ENCODE measurements at regions not wholly inside any gene's neighbourhood (a gene's known extent, or its start where the extent isn't known, plus 50 kb on each side); places are given as distances from the start of the nearest gene placed in this dataset.

- H3K27ac ChIP-seq = no peak overlapping the region
- TF ChIP-seq, protein P1, sequence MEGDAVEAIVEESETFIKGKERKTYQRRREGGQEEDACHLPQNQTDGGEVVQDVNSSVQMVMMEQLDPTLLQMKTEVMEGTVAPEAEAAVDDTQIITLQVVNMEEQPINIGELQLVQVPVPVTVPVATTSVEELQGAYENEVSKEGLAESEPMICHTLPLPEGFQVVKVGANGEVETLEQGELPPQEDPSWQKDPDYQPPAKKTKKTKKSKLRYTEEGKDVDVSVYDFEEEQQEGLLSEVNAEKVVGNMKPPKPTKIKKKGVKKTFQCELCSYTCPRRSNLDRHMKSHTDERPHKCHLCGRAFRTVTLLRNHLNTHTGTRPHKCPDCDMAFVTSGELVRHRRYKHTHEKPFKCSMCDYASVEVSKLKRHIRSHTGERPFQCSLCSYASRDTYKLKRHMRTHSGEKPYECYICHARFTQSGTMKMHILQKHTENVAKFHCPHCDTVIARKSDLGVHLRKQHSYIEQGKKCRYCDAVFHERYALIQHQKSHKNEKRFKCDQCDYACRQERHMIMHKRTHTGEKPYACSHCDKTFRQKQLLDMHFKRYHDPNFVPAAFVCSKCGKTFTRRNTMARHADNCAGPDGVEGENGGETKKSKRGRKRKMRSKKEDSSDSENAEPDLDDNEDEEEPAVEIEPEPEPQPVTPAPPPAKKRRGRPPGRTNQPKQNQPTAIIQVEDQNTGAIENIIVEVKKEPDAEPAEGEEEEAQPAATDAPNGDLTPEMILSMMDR (IDR thresholded peaks at IDR 0.05) = no peak
- no peaks in the 10 kb centered on the region for H3K36me3 ChIP-seq
- ATAC-seq (no peak), DNase-seq (no peak)
- intact Hi-C loops (cut with DNase I) = no loop called here
- H3K4me3 ChIP-seq = no peak overlapping the region
- no peaks in the 10 kb centered on the region for H3K27me3 ChIP-seq
- no peaks in the 10 kb centered on the region for H3K4me1 ChIP-seq
- H3K9me3 ChIP-seq = no peaks in the 10 kb centered on the region
Observed at GRCh38 chr4:178811356-178811755, 1369.1 kb upstream of the AGA start.

DNA sequence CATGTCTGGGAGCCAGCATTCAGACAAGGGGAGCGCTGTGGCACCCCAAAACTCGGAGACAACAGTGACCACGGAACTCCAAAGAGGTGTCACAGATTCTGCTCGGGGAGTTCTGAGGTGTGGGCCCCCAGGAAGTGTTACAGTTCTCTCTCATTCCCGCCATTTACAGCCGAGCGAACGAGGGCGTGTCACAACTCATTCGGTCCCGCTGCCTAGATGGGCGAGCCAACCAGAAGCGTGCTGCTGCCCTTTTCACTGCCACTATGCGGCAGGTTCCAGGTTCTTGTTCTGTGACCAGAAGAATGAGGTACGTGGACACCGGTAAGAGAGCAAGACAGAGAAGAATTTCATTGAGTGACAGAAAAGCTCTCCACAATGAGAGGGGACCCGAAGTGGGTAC is 1370.6 kb upstream of the AGA start:
- H3K9me3 ChIP-seq = no peaks in the 10 kb centered on the region
- DNase-seq = no peak
- H3K4me1 ChIP-seq = no peaks in the 10 kb centered on the region
- H3K27me3 ChIP-seq = no peaks in the 10 kb centered on the region
- TF ChIP-seq, protein P1 (IDR thresholded peaks at IDR 0.05) = no peak
- H3K4me3 ChIP-seq = no peak overlapping the region
- H3K36me3 ChIP-seq = no peaks in the 10 kb centered on the region
- H3K27ac ChIP-seq = no peak overlapping the region
- intact Hi-C loops (cut with DNase I) = no loop called here
- ATAC-seq = no peak

DNA sequence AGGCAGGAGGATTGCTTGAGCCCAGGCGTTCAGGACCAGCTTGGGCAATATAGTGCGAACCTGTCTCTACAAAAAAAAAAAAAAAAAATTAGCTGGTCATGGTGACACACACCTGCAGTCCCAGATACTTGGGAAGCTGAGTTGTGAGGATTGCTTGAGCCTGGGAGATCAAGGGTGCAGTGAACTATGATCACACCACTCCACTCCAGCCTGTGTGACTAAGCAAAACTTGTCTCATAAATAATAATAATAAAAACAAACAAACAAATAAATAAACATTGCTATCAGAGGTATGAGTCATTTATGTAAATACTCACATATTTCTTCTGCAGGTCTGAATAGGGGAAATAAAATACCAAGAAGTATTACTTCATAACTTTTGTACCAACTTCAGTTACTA is 1372.7 kb upstream of the AGA start:
- intact Hi-C loops (cut with DNase I) = no loop called here
- no peaks in the 10 kb centered on the region for H3K27me3 ChIP-seq
- H3K4me3 ChIP-seq = no peak overlapping the region
- no peaks in the 10 kb centered on the region for H3K36me3 ChIP-seq
- no peak overlapping the region for H3K27ac ChIP-seq
- no peak for ATAC-seq
- no peaks in the 10 kb centered on the region for H3K4me1 ChIP-seq
- TF ChIP-seq, protein P1 (IDR thresholded peaks at IDR 0.05) = no peak
- DNase-seq = no peak
- H3K9me3 ChIP-seq = no peaks in the 10 kb centered on the region

DNA sequence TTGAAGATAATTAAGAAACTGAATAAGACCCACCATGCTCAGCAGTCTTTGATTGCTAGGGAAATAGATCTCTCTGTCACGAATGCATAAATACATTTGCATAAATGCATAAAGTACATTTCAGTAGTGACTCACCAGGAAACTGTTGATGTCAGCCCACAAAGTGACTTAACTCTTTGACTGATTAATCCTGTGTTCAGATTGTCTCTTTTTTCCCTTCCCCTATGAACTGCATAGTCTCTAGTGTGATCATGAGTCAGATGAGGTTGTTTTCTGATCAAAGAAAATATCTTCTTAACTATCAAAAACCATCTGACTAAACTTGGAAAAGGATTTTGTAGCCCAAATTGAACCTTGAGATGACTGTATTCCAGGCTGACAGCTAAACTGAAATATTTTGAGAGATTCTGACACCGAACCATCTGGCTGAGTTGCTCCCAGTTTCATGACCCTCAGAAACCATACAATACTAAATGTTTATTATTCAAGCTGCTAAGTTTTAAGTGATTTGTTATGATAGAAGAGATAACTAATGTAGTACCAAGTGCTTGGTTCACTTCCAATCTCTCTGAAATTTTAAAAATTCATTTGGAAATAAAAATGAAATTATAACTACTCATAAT is 1381.5 kb upstream of the AGA start:
- Histone ChIP-seq H3K9me3 (no peaks in the 10 kb centered on the region), H3K4me1 (no peaks in the 10 kb centered on the region), H3K4me3 (no peak overlapping the region), H3K36me3 (no peaks in the 10 kb centered on the region), H3K27ac (no peak overlapping the region), H3K27me3 (no peaks in the 10 kb centered on the region)
- TF ChIP-seq, protein P1 (IDR thresholded peaks at IDR 0.05) = no peak
- ATAC-seq = no peak
- intact Hi-C loops (cut with DNase I) = no loop called here
- DNase-seq = no peak

DNA sequence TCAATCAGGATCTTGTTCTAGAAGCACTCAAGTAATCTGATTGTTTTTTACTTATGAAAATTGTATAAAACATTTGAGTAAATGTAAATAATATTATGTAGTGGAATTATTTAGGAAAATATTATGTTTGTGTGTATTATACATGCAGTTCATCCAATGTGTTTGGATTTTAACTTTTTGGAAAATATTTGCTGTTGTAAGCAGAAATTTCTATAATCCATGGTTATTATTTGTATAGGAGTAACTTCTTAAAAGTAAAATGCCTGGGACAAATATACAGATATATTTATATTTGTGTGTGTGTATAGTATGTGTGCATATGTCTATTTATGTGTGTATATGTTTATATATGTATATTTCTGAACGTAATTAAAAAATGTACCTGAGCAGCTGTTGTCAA is 1394.6 kb upstream of the AGA start:
- DNase-seq (no peak), ATAC-seq (no peak)
- Histone ChIP-seq H3K9me3 (no peaks in the 10 kb centered on the region), H3K4me3 (no peak overlapping the region), H3K36me3 (no peaks in the 10 kb centered on the region), H3K4me1 (no peaks in the 10 kb centered on the region), H3K27ac (no peak overlapping the region), H3K27me3 (no peaks in the 10 kb centered on the region)
- TF ChIP-seq, protein P1 (IDR thresholded peaks at IDR 0.05) = no peak
- intact Hi-C loops (cut with DNase I) = no loop called here

DNA sequence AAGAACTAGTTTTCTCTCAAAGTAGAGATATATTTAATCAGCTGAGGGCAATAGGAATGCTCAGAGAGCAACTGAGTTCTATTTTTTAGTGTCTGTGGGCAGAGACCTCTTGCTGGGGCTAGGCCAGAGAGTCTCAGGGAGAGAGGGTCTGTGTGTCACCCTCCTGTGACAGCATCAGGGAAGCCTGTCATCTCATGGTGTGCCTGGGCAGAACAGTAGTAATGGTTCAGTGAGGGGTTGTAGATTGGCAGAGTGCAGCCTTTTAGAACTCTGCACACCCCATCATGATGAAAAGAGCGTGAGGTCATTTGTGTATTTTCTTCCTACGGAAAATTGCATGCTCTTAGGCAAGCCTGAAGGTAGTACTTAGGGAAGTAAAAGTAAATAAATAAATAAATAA is 1396.5 kb upstream of the AGA start:
- DNase-seq (no peak), ATAC-seq (no peak)
- Histone ChIP-seq H3K27ac (no peak overlapping the region), H3K4me1 (no peaks in the 10 kb centered on the region), H3K9me3 (no peaks in the 10 kb centered on the region), H3K27me3 (no peaks in the 10 kb centered on the region), H3K4me3 (no peak overlapping the region), H3K36me3 (no peaks in the 10 kb centered on the region)
- intact Hi-C loops (cut with DNase I) = no loop called here
- TF ChIP-seq, protein P1 (IDR thresholded peaks at IDR 0.05) = no peak
